Osteoblast (primary cell): ENCODE measurements at regions not wholly inside any gene's neighbourhood (a gene's known extent, or its start where the extent isn't known, plus 50 kb on each side); places are given as distances from the start of the nearest gene placed in this dataset.

Source experiments
- DNase-seq: peaks from one replicate; pipeline ENCODE4 v3.0.0; 2011; ENCODE audit warnings: low spot score, mixed read lengths; ENCODE audit not compliant: insufficient read length; ENCODE audit errors: missing footprints
- H2AFZ ChIP-seq: 2 replicates; pipeline ENCODE4 v1.6.0; 2011; ENCODE audit warnings: mild to moderate bottlenecking, low read length
- H3K27ac ChIP-seq: 2 replicates; pipeline ENCODE4 v1.5.1; 2011; ENCODE audit warnings: mild to moderate bottlenecking, low read depth, low read length, moderate library complexity
- H3K27me3 ChIP-seq: 2 replicates; pipeline ENCODE4 v1.6.0; 2012; ENCODE audit warnings: mild to moderate bottlenecking, control low read depth, inconsistent platforms, low read length, moderate library complexity; ENCODE audit not compliant: insufficient read depth
- H3K36me3 ChIP-seq: 2 replicates; pipeline ENCODE4 v1.5.1; 2011; ENCODE audit warnings: mild to moderate bottlenecking, low read length, control low read depth, moderate library complexity; ENCODE audit not compliant: insufficient read depth
- H3K4me1 ChIP-seq: 2 replicates; pipeline ENCODE4 v1.5.1; 2011; ENCODE audit warnings: mild to moderate bottlenecking, low read length, control low read depth, moderate library complexity; ENCODE audit not compliant: insufficient read depth
- H3K4me2 ChIP-seq: 2 replicates; pipeline ENCODE4 v1.6.0; 2011; ENCODE audit warnings: mild to moderate bottlenecking, low read length; ENCODE audit not compliant: insufficient read depth
- H3K4me3 ChIP-seq: fragments of 200-600 bp; sonication (generic); 3 replicates; pipeline ENCODE4 v1.5.1; 2012; ENCODE audit warnings: mild to moderate bottlenecking, low read length, inconsistent platforms; ENCODE audit not compliant: insufficient read depth
- H3K79me2 ChIP-seq: 2 replicates; pipeline ENCODE4 v1.6.0; 2012; ENCODE audit warnings: mild to moderate bottlenecking, low read length, control low read depth, inconsistent platforms; ENCODE audit not compliant: insufficient read depth
- H3K9me3 ChIP-seq: 2 replicates; pipeline ENCODE4 v1.5.1; 2011; ENCODE audit warnings: low read depth, low read length, control low read depth
- H4K20me1 ChIP-seq: 2 replicates; pipeline ENCODE4 v1.6.0; 2012; ENCODE audit warnings: mild to moderate bottlenecking, low read length, control low read depth; ENCODE audit not compliant: insufficient read depth
- TF ChIP-seq, protein P1 (sequence below): IDR thresholded peaks from 2 replicates; pipeline ENCODE4 v1.5.1; 2011; ENCODE audit warnings: mild to moderate bottlenecking, low read depth, low read length, moderate library complexity; ENCODE audit errors: extremely low read depth

DNA sequence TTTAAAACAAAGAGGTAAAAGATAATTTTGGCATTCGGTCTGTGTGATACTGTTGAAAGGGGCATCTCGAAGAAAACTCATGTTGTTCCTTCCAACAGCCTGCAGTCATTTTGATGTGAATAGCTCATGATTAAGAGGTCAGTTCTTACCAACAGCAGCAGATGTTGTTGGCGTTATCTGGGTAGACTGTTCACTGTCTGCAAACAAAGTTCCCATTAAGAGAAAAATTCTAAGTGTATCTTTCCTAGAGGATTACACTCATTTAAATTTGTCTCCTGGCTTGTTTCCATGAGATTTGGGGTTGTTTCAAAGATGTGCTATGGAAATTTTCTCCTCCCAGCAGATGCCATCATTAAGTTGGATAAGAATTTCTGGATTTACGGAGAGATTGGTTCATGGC, 138.2 kb upstream of the RORB start:
- no peaks in the 10 kb centered on the region for H3K79me2 ChIP-seq
- TF ChIP-seq, protein P1, sequence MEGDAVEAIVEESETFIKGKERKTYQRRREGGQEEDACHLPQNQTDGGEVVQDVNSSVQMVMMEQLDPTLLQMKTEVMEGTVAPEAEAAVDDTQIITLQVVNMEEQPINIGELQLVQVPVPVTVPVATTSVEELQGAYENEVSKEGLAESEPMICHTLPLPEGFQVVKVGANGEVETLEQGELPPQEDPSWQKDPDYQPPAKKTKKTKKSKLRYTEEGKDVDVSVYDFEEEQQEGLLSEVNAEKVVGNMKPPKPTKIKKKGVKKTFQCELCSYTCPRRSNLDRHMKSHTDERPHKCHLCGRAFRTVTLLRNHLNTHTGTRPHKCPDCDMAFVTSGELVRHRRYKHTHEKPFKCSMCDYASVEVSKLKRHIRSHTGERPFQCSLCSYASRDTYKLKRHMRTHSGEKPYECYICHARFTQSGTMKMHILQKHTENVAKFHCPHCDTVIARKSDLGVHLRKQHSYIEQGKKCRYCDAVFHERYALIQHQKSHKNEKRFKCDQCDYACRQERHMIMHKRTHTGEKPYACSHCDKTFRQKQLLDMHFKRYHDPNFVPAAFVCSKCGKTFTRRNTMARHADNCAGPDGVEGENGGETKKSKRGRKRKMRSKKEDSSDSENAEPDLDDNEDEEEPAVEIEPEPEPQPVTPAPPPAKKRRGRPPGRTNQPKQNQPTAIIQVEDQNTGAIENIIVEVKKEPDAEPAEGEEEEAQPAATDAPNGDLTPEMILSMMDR, result no peak
- no peak overlapping the region for H3K4me2 ChIP-seq
- H4K20me1 ChIP-seq, result no peaks in the 10 kb centered on the region
- no peak overlapping the region for H3K27ac ChIP-seq
- no peaks in the 10 kb centered on the region for H3K9me3 ChIP-seq
- H3K4me3 ChIP-seq, result no peak overlapping the region
- DNase-seq, result no peak
- H3K36me3 ChIP-seq, result no peaks in the 10 kb centered on the region
- H2AFZ ChIP-seq, result no peak overlapping the region
- H3K27me3 ChIP-seq, result no peaks in the 10 kb centered on the region
- H3K4me1 ChIP-seq, result no peaks in the 10 kb centered on the region

GRCh38 chr9:74361508-74361907, 135.6 kb upstream of the RORB start:
- TF ChIP-seq, protein P1, result no peak
- Histone ChIP-seq H2AFZ (no peak overlapping the region), H3K27ac (no peak overlapping the region), H3K36me3 (no peaks in the 10 kb centered on the region), H3K4me1 (no peaks in the 10 kb centered on the region), H3K79me2 (no peaks in the 10 kb centered on the region), H3K4me2 (no peak overlapping the region), H4K20me1 (no peaks in the 10 kb centered on the region), H3K27me3 (no peaks in the 10 kb centered on the region), H3K4me3 (no peak overlapping the region), H3K9me3 (no peaks in the 10 kb centered on the region)
- no peak for DNase-seq

GRCh38 chr9:74362423-74362822, 134.7 kb upstream of the RORB start:
- Histone ChIP-seq H3K4me1 (no peaks in the 10 kb centered on the region), H3K4me2 (no peak overlapping the region), H3K9me3 (no peaks in the 10 kb centered on the region), H3K27me3 (no peaks in the 10 kb centered on the region), H2AFZ (no peak overlapping the region), H4K20me1 (no peaks in the 10 kb centered on the region), H3K4me3 (no peak overlapping the region), H3K79me2 (no peaks in the 10 kb centered on the region), H3K36me3 (no peaks in the 10 kb centered on the region), H3K27ac (no peak overlapping the region)
- TF ChIP-seq, protein P1, result no peak
- DNase-seq, result no peak

- H3K4me2 ChIP-seq, result no peak overlapping the region
- no peaks in the 10 kb centered on the region for H3K79me2 ChIP-seq
- no peaks in the 10 kb centered on the region for H3K4me1 ChIP-seq
- TF ChIP-seq, protein P1, result no peak
- no peak overlapping the region for H2AFZ ChIP-seq
- no peak for DNase-seq
- H3K27me3 ChIP-seq, result no peaks in the 10 kb centered on the region
- peaks cover 2% of the 10 kb centered on the region for H3K9me3 ChIP-seq
- H3K36me3 ChIP-seq, result no peaks in the 10 kb centered on the region
- H3K27ac ChIP-seq, result no peak overlapping the region
- no peak overlapping the region for H3K4me3 ChIP-seq
- no peaks in the 10 kb centered on the region for H4K20me1 ChIP-seq
These were observed 131.0 kb upstream of the RORB start for GRCh38 chr9:74366111-74366510.
